ENCODE measurements at regions not wholly inside any gene's neighbourhood (a gene's known extent, or its start where the extent isn't known, plus 50 kb on each side); places are given as distances from the start of the nearest gene placed in this dataset.

DNA sequence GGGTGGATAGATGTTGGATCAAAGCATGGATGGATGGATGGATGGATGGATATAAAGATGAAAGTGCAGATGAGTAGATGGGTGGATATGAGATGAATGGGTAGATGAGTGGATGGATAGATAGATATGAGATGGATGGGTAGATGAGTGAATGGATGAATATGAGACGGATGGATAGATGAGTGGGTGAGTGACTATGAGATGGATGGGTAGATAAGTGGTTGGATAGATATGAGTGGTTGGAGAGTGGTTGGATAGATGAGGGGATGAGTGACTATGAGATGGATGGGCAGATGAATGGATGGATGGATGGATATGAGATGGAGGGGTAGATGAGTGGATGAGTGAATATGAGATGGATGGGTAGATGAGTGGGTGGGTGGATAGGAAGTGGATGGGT, 204.6 kb upstream of the TLE3 start:
- no peak overlapping the region for H3K4me3 ChIP-seq
- TF ChIP-seq, protein P1, sequence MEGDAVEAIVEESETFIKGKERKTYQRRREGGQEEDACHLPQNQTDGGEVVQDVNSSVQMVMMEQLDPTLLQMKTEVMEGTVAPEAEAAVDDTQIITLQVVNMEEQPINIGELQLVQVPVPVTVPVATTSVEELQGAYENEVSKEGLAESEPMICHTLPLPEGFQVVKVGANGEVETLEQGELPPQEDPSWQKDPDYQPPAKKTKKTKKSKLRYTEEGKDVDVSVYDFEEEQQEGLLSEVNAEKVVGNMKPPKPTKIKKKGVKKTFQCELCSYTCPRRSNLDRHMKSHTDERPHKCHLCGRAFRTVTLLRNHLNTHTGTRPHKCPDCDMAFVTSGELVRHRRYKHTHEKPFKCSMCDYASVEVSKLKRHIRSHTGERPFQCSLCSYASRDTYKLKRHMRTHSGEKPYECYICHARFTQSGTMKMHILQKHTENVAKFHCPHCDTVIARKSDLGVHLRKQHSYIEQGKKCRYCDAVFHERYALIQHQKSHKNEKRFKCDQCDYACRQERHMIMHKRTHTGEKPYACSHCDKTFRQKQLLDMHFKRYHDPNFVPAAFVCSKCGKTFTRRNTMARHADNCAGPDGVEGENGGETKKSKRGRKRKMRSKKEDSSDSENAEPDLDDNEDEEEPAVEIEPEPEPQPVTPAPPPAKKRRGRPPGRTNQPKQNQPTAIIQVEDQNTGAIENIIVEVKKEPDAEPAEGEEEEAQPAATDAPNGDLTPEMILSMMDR (IDR thresholded peaks at IDR 0.05) = no peak
- TF ChIP-seq POLR2A (IDR thresholded peaks at IDR 0.05) = no peak
- no peak overlapping the region for H3K27ac ChIP-seq
- H3K27me3 ChIP-seq = no peaks in the 10 kb centered on the region
- no peaks in the 10 kb centered on the region for H3K4me1 ChIP-seq
- H3K9me3 ChIP-seq = no peaks in the 10 kb centered on the region
- no peaks in the 10 kb centered on the region for H3K36me3 ChIP-seq
- intact Hi-C loops (cut with DNase I; ENCODE audit: low total_unique reads) = no loop called here
- DNase-seq (ENCODE audit: low spot score in 2 of 2) = no peak

DNA sequence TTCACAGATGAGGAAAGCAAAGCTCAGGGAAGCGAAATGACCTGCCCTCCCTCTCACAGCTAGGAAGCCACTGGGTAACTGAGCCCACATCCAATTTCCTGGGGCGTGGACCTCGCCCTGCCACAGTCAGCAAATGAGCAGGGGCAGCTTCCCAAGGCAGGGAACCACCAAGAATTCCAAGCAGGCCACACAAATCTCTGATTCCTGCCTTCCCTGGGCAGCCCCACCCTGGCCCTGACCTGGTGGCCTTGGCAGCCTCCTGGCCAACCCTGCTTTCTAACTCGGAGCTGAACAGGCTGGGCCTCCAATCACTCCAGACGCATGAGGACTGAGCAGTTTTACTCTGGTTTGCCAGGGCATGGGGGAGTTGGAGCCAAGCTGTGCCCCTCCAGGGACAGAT, 203.7 kb upstream of the TLE3 start:
- Histone ChIP-seq H3K27me3 (no peaks in the 10 kb centered on the region), H3K9me3 (no peaks in the 10 kb centered on the region), H3K27ac (no peak overlapping the region), H3K36me3 (no peaks in the 10 kb centered on the region), H3K4me1 (no peaks in the 10 kb centered on the region), H3K4me3 (no peak overlapping the region)
- no peak for DNase-seq (ENCODE audit: low spot score in 2 of 2)
- TF ChIP-seq, protein P1 (IDR thresholded peaks at IDR 0.05) = no peak
- TF ChIP-seq POLR2AphosphoS5 (IDR thresholded peaks at IDR 0.05) (no peak), POLR2A (IDR thresholded peaks at IDR 0.05) (no peak)
- intact Hi-C loops (cut with DNase I; ENCODE audit: low total_unique reads) = no loop called here

DNA sequence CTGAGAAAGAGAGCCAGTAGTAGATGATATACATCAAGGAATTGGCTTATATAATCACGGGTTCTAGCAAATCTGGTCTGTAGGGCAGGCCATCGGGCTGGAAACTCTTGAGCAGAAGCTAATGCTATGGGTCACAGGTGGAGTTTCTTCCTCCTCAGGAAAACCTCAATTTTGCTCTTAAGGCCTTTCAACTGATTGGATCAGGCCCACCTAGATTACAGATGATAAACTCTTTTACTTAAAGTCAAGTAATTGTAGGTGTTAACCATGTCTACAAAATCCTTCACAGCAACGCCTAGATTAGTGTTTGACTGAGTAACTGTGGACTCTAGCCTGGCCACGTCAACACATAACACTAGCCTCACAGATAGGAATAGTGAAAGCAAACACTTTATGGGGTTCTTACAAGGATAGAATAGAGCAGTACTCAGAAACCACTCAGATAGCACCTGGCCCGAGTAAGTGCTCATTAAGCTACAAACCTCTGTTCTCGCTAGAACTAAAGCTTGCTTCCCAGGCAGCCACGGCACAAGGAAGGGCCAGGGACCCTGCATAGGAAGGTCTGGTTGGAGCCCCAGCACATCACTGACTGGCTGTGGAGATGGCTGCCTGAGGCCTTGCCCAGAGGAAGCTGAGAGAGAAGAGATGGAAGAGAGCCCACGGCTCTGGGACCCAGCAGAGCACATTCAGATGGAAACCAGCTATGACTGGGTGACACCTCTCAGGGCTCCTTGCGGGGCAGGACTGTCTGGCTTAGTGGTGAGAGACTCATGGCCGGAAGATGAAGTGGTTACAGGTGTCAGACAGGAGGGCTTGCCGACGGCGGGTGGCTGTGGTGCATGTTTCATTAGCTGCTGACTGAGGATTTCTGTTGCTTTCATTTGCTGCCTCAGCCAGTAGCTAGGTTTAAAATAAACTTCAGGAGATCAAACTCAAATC, 202.5 kb upstream of the TLE3 start:
- intact Hi-C loops (cut with DNase I; ENCODE audit: low total_unique reads) = loop anchor here (2.0 kb wide), 1 partner anchor 65 kb away; no protein-coding TSS in a partner anchor

DNA sequence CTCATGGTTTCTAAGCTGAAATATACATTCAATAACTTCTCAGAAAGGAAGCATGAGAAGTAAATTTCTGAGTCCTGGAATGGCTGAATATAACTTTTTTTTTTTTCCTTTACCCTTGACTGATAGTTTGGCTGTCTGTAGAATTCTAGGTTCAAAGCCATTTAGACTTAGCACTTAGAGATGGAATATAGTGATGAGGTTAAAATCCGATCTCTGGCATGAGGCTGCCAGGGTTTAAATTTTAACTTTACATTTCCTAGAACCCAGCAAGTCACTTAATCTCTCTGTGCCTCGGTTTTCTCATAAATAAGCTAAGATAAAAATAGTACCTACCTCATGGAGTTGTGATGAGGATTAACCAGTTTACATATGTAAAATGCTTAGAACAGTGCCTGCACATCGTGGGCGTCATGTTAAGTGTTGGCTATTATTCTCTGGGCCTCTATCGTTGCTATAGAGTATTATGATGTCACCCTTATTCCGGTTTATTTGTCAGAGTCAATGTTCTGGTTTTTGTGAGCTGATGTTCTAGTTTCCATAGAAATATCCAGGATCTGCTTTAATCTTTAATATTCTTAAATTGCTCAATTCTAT, 199.8 kb upstream of the TLE3 start:
- intact Hi-C loops (cut with DNase I; ENCODE audit: low total_unique reads) = loop anchor here (2.0 kb wide), 1 partner anchor 63 kb away; no protein-coding TSS in a partner anchor

More for the DNA sequence above, 202.5 kb upstream of the TLE3 start:
- no peak overlapping the region for H3K4me3 ChIP-seq
- H3K36me3 ChIP-seq = no peaks in the 10 kb centered on the region
- no peak for DNase-seq (ENCODE audit: low spot score in 2 of 2)
- H3K9me3 ChIP-seq = no peaks in the 10 kb centered on the region
- H3K27me3 ChIP-seq = no peaks in the 10 kb centered on the region
- TF ChIP-seq, protein P1 (IDR thresholded peaks at IDR 0.05) = no peak
- TF ChIP-seq POLR2AphosphoS5 (IDR thresholded peaks at IDR 0.05) = no peak
- TF ChIP-seq POLR2A (IDR thresholded peaks at IDR 0.05) = no peak
- H3K4me1 ChIP-seq = no peaks in the 10 kb centered on the region
- H3K27ac ChIP-seq = no peak overlapping the region

More for the DNA sequence above, 199.8 kb upstream of the TLE3 start:
- no peak for TF ChIP-seq POLR2A (IDR thresholded peaks at IDR 0.05)
- no peak for TF ChIP-seq POLR2AphosphoS5 (IDR thresholded peaks at IDR 0.05)
- TF ChIP-seq, protein P1 (IDR thresholded peaks at IDR 0.05) = no peak
- Histone ChIP-seq H3K36me3 (no peaks in the 10 kb centered on the region), H3K27ac (no peak overlapping the region), H3K27me3 (no peaks in the 10 kb centered on the region), H3K4me1 (no peaks in the 10 kb centered on the region), H3K4me3 (no peak overlapping the region), H3K9me3 (no peaks in the 10 kb centered on the region)
- DNase-seq (ENCODE audit: low spot score in 2 of 2) = no peak
